ENCODE measurements at regions not wholly inside any gene's neighbourhood (a gene's known extent, or its start where the extent isn't known, plus 50 kb on each side); places are given as distances from the start of the nearest gene placed in this dataset.

GRCh38 chr1:61011561-61012263 is 70.6 kb upstream of the NFIA start:
- peaks cover 9% of the 10 kb centered on the region for H3K4me1 ChIP-seq (ENCODE audit: control insufficient read depth, insufficient read depth, low read length)
- DNase-seq: no peak
- no peaks in the 10 kb centered on the region for H3K9me3 Mint-ChIP-seq
- 82 to 89% methylated on average over 11 of the region's 11 CpGs for WGBS, 2 experiments (ENCODE audit: insufficient coverage in 1 of 2, insufficient read length in 1 of 2)
- peaks cover 2% of the 10 kb centered on the region for H3K27me3 Mint-ChIP-seq (ENCODE audit: insufficient read depth)
- TF ChIP-seq, protein P1, sequence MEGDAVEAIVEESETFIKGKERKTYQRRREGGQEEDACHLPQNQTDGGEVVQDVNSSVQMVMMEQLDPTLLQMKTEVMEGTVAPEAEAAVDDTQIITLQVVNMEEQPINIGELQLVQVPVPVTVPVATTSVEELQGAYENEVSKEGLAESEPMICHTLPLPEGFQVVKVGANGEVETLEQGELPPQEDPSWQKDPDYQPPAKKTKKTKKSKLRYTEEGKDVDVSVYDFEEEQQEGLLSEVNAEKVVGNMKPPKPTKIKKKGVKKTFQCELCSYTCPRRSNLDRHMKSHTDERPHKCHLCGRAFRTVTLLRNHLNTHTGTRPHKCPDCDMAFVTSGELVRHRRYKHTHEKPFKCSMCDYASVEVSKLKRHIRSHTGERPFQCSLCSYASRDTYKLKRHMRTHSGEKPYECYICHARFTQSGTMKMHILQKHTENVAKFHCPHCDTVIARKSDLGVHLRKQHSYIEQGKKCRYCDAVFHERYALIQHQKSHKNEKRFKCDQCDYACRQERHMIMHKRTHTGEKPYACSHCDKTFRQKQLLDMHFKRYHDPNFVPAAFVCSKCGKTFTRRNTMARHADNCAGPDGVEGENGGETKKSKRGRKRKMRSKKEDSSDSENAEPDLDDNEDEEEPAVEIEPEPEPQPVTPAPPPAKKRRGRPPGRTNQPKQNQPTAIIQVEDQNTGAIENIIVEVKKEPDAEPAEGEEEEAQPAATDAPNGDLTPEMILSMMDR (conservative IDR thresholded peaks at IDR 0.05): no peak
- no peak overlapping the region for H3K9ac ChIP-seq (ENCODE audit: extremely low read depth, low read length, poor library complexity, severe bottlenecking)
- H3K4me1 Mint-ChIP-seq: peaks cover 11% of the 10 kb centered on the region
- no peaks in the 10 kb centered on the region for H3K36me3 ChIP-seq (ENCODE audit: control insufficient read depth, insufficient read depth, low read length)
- H3K9me3 ChIP-seq (ENCODE audit: control insufficient read depth, low read length): no peaks in the 10 kb centered on the region
- no peak overlapping the region for H3K27ac ChIP-seq (ENCODE audit: low read depth, low read length)
- H3K36me3 Mint-ChIP-seq (ENCODE audit: low read depth): no peaks in the 10 kb centered on the region
- H3K4me3 Mint-ChIP-seq: no peak overlapping the region
- no peaks in the 10 kb centered on the region for H3K27me3 ChIP-seq (ENCODE audit: control insufficient read depth, insufficient read depth, low read length, poor library complexity, severe bottlenecking)
- H3K27ac Mint-ChIP-seq: no peak overlapping the region
- no peak overlapping the region for H3K4me3 ChIP-seq (ENCODE audit: low read length)

DNA sequence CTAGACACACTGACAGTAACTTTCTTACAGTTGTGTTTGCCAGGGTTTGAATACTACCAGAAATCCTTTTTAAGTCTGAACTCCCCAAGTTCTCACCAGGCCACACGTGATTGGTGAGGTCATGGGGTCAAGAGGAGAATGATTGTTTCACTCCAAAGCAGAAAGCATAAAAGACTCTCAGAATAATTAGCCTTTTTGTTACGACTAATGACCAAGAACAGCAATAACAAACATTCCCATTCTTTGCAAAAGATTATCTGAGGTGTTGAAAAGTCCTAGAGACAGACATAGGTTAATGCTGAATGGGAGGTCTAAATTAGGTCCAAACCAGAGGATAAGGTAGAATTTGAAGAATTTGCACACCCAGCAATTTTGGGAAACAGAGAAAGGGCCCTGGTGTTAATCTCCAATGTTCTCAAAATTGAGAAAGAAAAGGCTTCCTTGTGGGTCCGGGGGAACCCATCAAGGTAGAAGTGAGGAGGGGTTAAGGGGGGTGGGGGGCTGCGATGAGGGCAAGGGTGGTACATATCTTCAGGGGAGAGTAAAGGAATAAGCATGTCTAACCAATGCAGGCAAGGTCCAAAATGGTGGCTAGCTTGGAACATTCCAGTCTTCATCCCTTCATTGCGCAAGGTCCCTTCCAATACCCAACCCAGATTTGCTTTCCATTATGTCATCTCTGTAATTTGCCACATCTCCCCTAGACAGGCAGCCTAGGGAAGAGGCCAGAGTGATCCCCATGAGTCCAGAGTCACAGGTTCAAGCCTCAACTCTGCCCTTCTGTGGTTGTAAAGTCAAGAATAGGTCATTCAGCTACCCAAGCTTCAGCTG is 74.6 kb upstream of the NFIA start:
- H3K36me3 Mint-ChIP-seq (ENCODE audit: low read depth): no peaks in the 10 kb centered on the region
- H3K27me3 Mint-ChIP-seq (ENCODE audit: insufficient read depth): peaks cover 2% of the 10 kb centered on the region
- H3K4me3 Mint-ChIP-seq: no peak overlapping the region
- H3K9me3 Mint-ChIP-seq: no peaks in the 10 kb centered on the region
- WGBS, 2 experiments (ENCODE audit: insufficient coverage in 1 of 2, insufficient read length in 1 of 2): 71 to 86% methylated on average over 3 to 5 of the region's 5 CpGs
- TF ChIP-seq, protein P1 (conservative IDR thresholded peaks at IDR 0.05): no peak
- no peak for DNase-seq
- peaks cover 10% of the 10 kb centered on the region for H3K27me3 ChIP-seq (ENCODE audit: control insufficient read depth, insufficient read depth, low read length, poor library complexity, severe bottlenecking)
- no peaks in the 10 kb centered on the region for H3K36me3 ChIP-seq (ENCODE audit: control insufficient read depth, insufficient read depth, low read length)
- no peak overlapping the region for H3K4me3 ChIP-seq (ENCODE audit: low read length)
- peaks cover 6% of the 10 kb centered on the region for H3K4me1 Mint-ChIP-seq
- H3K9ac ChIP-seq (ENCODE audit: extremely low read depth, low read length, poor library complexity, severe bottlenecking): no peak overlapping the region
- H3K27ac ChIP-seq (ENCODE audit: low read depth, low read length): no peak overlapping the region
- H3K4me1 ChIP-seq (ENCODE audit: control insufficient read depth, insufficient read depth, low read length): no peaks in the 10 kb centered on the region
- H3K9me3 ChIP-seq (ENCODE audit: control insufficient read depth, low read length): no peaks in the 10 kb centered on the region
- no peak overlapping the region for H3K27ac Mint-ChIP-seq

GRCh38 chr1:61005614-61006580 is 76.5 kb upstream of the NFIA start:
- Histone ChIP-seq H3K9me3 (ENCODE audit: control insufficient read depth, low read length) (no peaks in the 10 kb centered on the region), H3K9ac (ENCODE audit: extremely low read depth, low read length, poor library complexity, severe bottlenecking) (no peak overlapping the region), H3K36me3 (ENCODE audit: control insufficient read depth, insufficient read depth, low read length) (no peaks in the 10 kb centered on the region), H3K27ac (ENCODE audit: low read depth, low read length) (peak overlapping the region; percentile 51), H3K27me3 (ENCODE audit: control insufficient read depth, insufficient read depth, low read length, poor library complexity, severe bottlenecking) (peaks cover 10% of the 10 kb centered on the region), H3K4me3 (ENCODE audit: low read length) (no peak overlapping the region), H3K4me1 (ENCODE audit: control insufficient read depth, insufficient read depth, low read length) (no peaks in the 10 kb centered on the region)
- TF ChIP-seq, protein P1 (conservative IDR thresholded peaks at IDR 0.05): no peak
- H3K36me3 Mint-ChIP-seq (ENCODE audit: low read depth): no peaks in the 10 kb centered on the region
- DNase-seq: peak; percentile 87
- H3K9me3 Mint-ChIP-seq: no peaks in the 10 kb centered on the region
- no peak overlapping the region for H3K4me3 Mint-ChIP-seq
- H3K4me1 Mint-ChIP-seq: peaks cover 5% of the 10 kb centered on the region
- WGBS, 2 experiments (ENCODE audit: insufficient coverage in 1 of 2, insufficient read length in 1 of 2): 33 to 40% methylated on average over 6 to 9 of the region's 9 CpGs
- no peak overlapping the region for H3K27ac Mint-ChIP-seq
- H3K27me3 Mint-ChIP-seq (ENCODE audit: insufficient read depth): peaks cover 2% of the 10 kb centered on the region
